Prostate gland (tissue), 2 donors: ENCODE measurements at regions not wholly inside any gene's neighbourhood (a gene's known extent, or its start where the extent isn't known, plus 50 kb on each side); places are given as distances from the start of the nearest gene placed in this dataset.

Experiments
- DNase-seq: peaks from one replicate; pipeline ENCODE4 v3.0.0-alpha.2; 2019; ENCODE audit warnings: low spot score
- H3K27ac ChIP-seq, 2 donors: fragments of 200-600 bp; sonication (generic); 2 replicates each; pipeline ENCODE4 v1.5.1; 2017 to 2019
- H3K27me3 ChIP-seq: fragments of 200-600 bp; sonication (generic); replicated peaks from 2 replicates; pipeline ENCODE4 v1.5.1; 2019; ENCODE audit not compliant: insufficient read depth
- H3K36me3 ChIP-seq, 2 donors: fragments of 200-600 bp; sonication (generic); 1 replicate in 1 of 2; 2 replicates in 1 of 2; pipeline versions ENCODE4 v1.5.1 to v1.8.1; 2017 to 2019
- H3K4me1 ChIP-seq: fragments of 200-600 bp; sonication (generic); replicated peaks from 2 replicates; pipeline ENCODE4 v1.5.1; 2019
- H3K4me3 ChIP-seq, 2 donors: fragments of 200-600 bp; sonication (generic); 2 replicates each; pipeline ENCODE4 v1.5.1; 2017 to 2019
- H3K9me3 ChIP-seq: fragments of 200-600 bp; sonication (generic); 2 replicates; pipeline ENCODE4 v1.5.1; 2017
- POLR2A ChIP-seq: fragments of 450-650 bp; IDR thresholded peaks from one replicate; pipeline ENCODE4 v1.6.1; 2016; ENCODE audit warnings: antibody characterized with exemption, mild to moderate bottlenecking
- POLR2AphosphoS5 ChIP-seq: sonication (generic); formaldehyde crosslinking; IDR thresholded peaks from one replicate; pipeline ENCODE4 v1.6.1; 2017; ENCODE audit warnings: antibody characterized with exemption
- WGBS: methylation state at CpG from one replicate; pipeline ENCODE4 v1.1.5; 2018; 5-methylcytosine and 5-hydroxymethylcytosine counted together
- intact Hi-C: fragments of 100-400 bp; cut with DNase I; formaldehyde crosslinking; loops from one replicate; pipeline ENCODE4 v1.14.2; 2022
- TF ChIP-seq, protein P1 (sequence below), 4 experiments: fragments of 200-600 bp in 2 of 4; fragments of 450-650 bp in 2 of 4; sonication (generic) in 2 of 4; IDR thresholded peaks; 1 replicate in 3 of 4; 2 replicates in 1 of 4; pipeline ENCODE4 v1.5.1; 2016 to 2019; ENCODE audit warnings: antibody characterized with exemption in 4 of 4, mild to moderate bottlenecking in 2 of 4, moderate library complexity in 2 of 4

DNA sequence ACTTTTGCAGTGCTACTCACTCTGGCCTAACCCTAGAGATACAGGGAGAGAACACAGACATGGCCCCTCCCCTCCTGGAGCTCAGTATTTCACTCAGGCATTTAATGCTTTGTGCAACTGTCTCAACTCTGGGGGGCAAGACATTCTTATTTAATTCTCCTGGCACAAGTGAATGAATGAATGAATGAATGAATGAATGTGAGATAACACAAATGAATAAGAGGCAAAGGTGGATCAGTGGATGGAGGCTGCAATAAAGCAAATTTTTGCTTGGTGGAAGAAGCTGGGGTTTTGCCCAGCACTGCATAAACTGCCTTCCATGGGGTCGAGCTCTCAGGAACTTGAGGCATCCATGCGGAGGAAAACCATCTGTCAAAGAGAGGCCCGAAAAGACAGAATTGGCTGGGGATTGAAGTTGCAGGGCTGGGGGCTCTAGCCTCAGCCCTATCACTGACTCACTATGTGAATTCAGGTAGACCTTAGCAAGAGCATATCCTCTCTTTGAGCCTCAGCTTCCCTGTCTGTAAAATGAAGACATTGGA, 441.4 kb upstream of the ZMIZ1 start:
- intact Hi-C loops = no loop called here
- H3K4me1 ChIP-seq = no peaks in the 10 kb centered on the region
- no peak for TF ChIP-seq POLR2A
- TF ChIP-seq POLR2AphosphoS5 = no peak
- TF ChIP-seq, protein P1, sequence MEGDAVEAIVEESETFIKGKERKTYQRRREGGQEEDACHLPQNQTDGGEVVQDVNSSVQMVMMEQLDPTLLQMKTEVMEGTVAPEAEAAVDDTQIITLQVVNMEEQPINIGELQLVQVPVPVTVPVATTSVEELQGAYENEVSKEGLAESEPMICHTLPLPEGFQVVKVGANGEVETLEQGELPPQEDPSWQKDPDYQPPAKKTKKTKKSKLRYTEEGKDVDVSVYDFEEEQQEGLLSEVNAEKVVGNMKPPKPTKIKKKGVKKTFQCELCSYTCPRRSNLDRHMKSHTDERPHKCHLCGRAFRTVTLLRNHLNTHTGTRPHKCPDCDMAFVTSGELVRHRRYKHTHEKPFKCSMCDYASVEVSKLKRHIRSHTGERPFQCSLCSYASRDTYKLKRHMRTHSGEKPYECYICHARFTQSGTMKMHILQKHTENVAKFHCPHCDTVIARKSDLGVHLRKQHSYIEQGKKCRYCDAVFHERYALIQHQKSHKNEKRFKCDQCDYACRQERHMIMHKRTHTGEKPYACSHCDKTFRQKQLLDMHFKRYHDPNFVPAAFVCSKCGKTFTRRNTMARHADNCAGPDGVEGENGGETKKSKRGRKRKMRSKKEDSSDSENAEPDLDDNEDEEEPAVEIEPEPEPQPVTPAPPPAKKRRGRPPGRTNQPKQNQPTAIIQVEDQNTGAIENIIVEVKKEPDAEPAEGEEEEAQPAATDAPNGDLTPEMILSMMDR (IDR thresholded peaks at IDR 0.05) = no peak
- no peak overlapping the region for H3K27ac ChIP-seq
- no peaks in the 10 kb centered on the region for H3K27me3 ChIP-seq
- H3K4me3 ChIP-seq = no peak overlapping the region
- WGBS = 87% methylated on average over 3 of the region's 3 CpGs
- no peaks in the 10 kb centered on the region for H3K36me3 ChIP-seq
- no peaks in the 10 kb centered on the region for H3K9me3 ChIP-seq
- DNase-seq = no peak

DNA sequence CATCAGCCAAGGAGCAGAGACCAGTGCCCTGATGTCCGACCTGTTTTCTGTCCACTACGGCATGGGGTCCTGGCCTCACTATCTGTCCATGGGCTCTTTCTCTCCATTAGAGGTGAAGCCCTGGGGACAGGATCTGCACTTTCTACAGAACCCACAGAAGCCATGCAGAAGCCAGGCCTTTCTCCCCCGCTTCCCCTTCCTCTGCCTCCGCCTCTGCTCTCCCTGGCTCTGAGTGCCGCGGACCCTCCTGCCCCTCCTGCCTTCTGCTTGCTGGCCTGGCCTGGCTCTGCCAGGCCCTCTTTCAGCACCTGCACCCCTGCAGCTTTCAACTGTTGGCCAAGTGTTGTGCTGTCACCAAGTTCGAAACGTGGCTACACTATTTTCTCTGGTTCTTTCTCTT, 439.8 kb upstream of the ZMIZ1 start:
- Histone ChIP-seq H3K9me3 (no peaks in the 10 kb centered on the region), H3K4me1 (no peaks in the 10 kb centered on the region), H3K27me3 (no peaks in the 10 kb centered on the region), H3K27ac (no peak overlapping the region), H3K36me3 (no peaks in the 10 kb centered on the region), H3K4me3 (no peak overlapping the region)
- intact Hi-C loops = no loop called here
- no peak for DNase-seq
- no peak for TF ChIP-seq POLR2A
- no peak for TF ChIP-seq POLR2AphosphoS5
- 87% methylated on average over 8 of the region's 8 CpGs for WGBS

DNA sequence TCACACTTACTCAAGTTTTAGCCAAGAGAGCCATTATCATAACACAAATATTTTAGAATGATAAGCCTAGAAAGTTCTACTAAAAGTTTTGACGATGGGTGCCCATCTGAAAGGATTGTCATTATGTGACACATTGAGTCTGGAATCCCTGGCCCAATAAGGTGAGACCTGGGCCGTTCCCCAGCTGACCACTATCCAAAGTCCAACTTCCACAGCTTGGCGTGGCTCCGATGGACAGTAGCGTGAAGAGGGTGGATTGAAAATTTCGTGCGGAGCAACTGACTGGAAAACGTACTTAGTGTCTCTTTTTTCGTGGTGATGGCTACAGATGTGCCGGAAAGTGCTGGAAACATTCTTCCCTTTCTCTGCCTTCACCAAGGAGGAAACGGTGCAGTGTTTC, 439.0 kb upstream of the ZMIZ1 start:
- H3K36me3 ChIP-seq = no peaks in the 10 kb centered on the region
- TF ChIP-seq, protein P1 (IDR thresholded peaks at IDR 0.05) = no peak
- no peak for TF ChIP-seq POLR2AphosphoS5
- no peak for TF ChIP-seq POLR2A
- WGBS = 91% methylated on average over 11 of the region's 11 CpGs
- H3K9me3 ChIP-seq = no peaks in the 10 kb centered on the region
- intact Hi-C loops = no loop called here
- no peaks in the 10 kb centered on the region for H3K27me3 ChIP-seq
- no peak overlapping the region for H3K27ac ChIP-seq
- no peak for DNase-seq
- no peaks in the 10 kb centered on the region for H3K4me1 ChIP-seq
- H3K4me3 ChIP-seq = no peak overlapping the region

DNA sequence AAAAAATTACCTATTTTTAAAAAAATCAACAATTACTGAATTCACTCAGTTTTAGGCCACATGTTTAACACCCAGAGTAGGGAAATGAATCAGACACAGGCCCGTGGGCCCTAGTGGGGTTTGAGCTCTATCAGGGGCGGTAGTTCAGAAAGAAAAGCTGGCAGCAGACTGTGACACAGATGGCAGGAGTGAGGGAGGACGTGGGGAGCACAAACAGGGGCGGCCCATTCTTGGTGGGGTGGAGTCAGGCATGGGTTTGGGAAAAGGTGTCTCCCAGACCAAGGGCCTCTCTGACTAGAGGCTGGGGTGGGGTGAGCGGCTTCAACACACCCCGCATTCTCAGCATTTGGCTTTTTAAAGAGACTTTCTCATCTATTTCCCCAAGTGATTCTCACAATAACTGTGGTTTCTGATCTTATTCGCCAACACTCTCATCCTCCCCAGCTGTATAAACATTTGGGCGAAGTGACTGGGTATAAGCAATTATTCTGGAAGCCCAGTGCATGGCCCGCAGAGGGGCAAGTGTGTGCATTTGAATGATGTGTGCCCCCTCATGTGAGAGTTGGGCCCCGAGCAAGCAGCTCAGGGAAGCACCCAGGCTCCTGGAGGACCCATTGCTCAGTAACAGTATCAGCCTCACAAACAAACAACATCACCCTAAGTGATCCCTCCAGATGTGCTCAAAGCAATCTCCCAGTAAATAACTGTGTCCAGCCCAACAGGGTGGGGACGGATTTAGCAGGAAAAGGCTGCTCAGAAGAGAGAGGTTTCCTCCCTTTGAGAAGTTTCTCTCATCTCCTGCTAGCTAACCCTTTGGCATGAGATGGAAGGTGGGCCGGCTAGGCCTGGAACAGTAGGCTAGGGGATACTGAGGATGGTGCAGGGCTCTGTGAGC, 437.6 kb upstream of the ZMIZ1 start:
- no peak for DNase-seq
- no peaks in the 10 kb centered on the region for H3K4me1 ChIP-seq
- no peak overlapping the region for H3K27ac ChIP-seq
- TF ChIP-seq POLR2A = no peak
- TF ChIP-seq, protein P1 (IDR thresholded peaks at IDR 0.05) = no peak
- no peaks in the 10 kb centered on the region for H3K36me3 ChIP-seq
- intact Hi-C loops = no loop called here
- no peaks in the 10 kb centered on the region for H3K27me3 ChIP-seq
- 85% methylated on average over 12 of the region's 12 CpGs for WGBS
- no peak overlapping the region for H3K4me3 ChIP-seq
- no peaks in the 10 kb centered on the region for H3K9me3 ChIP-seq

DNA sequence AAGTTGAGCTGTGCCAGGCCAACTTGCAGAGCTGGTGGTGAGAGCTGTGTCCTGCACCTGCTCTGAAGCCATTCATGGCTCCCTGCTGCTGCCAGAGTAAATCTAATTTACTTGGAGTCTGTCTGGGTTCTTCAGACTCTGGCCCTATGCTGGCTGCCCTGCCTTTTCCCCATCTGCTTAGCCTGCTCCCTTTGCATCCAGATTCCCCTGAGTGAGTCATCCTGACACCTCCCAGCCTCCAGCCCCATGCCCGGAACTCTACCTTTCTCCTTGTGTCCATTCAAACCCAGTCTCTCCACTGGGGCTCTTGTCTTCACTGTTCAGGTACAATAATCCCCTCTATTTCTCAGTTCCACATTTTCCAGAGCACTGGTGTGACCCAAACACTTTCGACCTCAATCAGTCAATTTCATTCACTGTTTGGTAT, 434.4 kb upstream of the ZMIZ1 start:
- H3K4me3 ChIP-seq = no peak overlapping the region
- 67% methylated on average over 2 of the region's 2 CpGs for WGBS
- DNase-seq = no peak
- no peaks in the 10 kb centered on the region for H3K36me3 ChIP-seq
- no peak overlapping the region for H3K27ac ChIP-seq
- no peaks in the 10 kb centered on the region for H3K4me1 ChIP-seq
- no peaks in the 10 kb centered on the region for H3K9me3 ChIP-seq
- no peaks in the 10 kb centered on the region for H3K27me3 ChIP-seq
- intact Hi-C loops = no loop called here
- TF ChIP-seq POLR2A = no peak

DNA sequence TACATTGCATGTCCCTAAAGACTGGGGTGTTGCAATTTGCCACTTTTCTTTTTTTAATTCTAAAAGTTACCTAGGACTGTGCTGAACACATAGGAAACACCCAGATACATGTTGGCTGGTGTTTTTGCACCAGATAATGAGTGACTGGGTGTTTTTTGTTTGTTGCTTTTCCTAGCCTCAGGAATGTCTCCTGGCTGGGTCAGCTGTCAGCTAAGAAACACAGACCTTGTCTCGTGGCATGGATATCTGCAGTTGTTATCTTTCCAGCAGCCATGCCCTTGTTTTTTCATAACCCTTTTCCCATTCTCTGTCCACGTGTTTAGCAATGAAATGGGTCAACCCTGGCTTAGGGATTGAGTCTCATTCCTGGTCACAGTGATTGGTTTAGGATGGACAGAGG, 433.9 kb upstream of the ZMIZ1 start:
- Histone ChIP-seq H3K27ac (no peak overlapping the region), H3K4me1 (no peaks in the 10 kb centered on the region), H3K9me3 (no peaks in the 10 kb centered on the region), H3K27me3 (no peaks in the 10 kb centered on the region), H3K4me3 (no peak overlapping the region), H3K36me3 (no peaks in the 10 kb centered on the region)
- intact Hi-C loops = no loop called here
- TF ChIP-seq POLR2AphosphoS5 = no peak
- TF ChIP-seq, protein P1 (IDR thresholded peaks at IDR 0.05) = no peak
- TF ChIP-seq POLR2A = no peak
- 17% methylated on average over 2 of the region's 2 CpGs for whole genome bisulfite sequencing
- DNase-seq = no peak
